ENCODE measurements at regions not wholly inside any gene's neighbourhood (a gene's known extent, or its start where the extent isn't known, plus 50 kb on each side); places are given as distances from the start of the nearest gene placed in this dataset.

- no peak overlapping the region for H3K9ac ChIP-seq (ENCODE audit: low read length)
- no peak for DNase-seq
- no peaks in the 10 kb centered on the region for H3K79me2 ChIP-seq (ENCODE audit: low read length)
- no peak overlapping the region for H3K4me2 ChIP-seq (ENCODE audit: low read depth, low read length)
- no peak overlapping the region for H2AFZ ChIP-seq (ENCODE audit: low read length)
- H3K4me1 ChIP-seq (ENCODE audit: low read length), result no peaks in the 10 kb centered on the region
- H3F3A ChIP-seq (ENCODE audit: insufficient read depth, low read length), result no peaks in the 10 kb centered on the region
- H3K27me3 ChIP-seq (replicated peaks; ENCODE audit: insufficient read depth, low read length), result no peaks in the 10 kb centered on the region
- TF ChIP-seq EZH2phosphoT487 (IDR thresholded peaks at IDR 0.05; ENCODE audit: low read length), result no peak
- no peak for TF ChIP-seq EZH2 (optimal IDR thresholded peaks at IDR 0.05; ENCODE audit: low read depth, low read length)
- TF ChIP-seq CTCF (IDR thresholded peaks at IDR 0.05; ENCODE audit: low read length), result no peak
- no peaks in the 10 kb centered on the region for H3K9me3 ChIP-seq (replicated peaks; ENCODE audit: insufficient read depth, low read length)
- H3K27ac ChIP-seq (ENCODE audit: low read length), result no peak overlapping the region
- no peaks in the 10 kb centered on the region for H3K9me2 ChIP-seq (replicated peaks; ENCODE audit: insufficient read depth, low read length)
- H3K36me3 ChIP-seq (replicated peaks; ENCODE audit: insufficient read depth, low read length), result no peaks in the 10 kb centered on the region
- no peak overlapping the region for H3K4me3 ChIP-seq (ENCODE audit: low read length)
- H4K20me1 ChIP-seq (ENCODE audit: insufficient read depth, low read length), result no peaks in the 10 kb centered on the region
Measured at GRCh38 chr1:115145226-115145625, 55.9 kb upstream of the TSPAN2 start.

GRCh38 chr1:115144176-115144575 is 54.9 kb upstream of the TSPAN2 start:
- no peaks in the 10 kb centered on the region for H3K79me2 ChIP-seq (ENCODE audit: low read length)
- no peaks in the 10 kb centered on the region for H3K27me3 ChIP-seq (replicated peaks; ENCODE audit: insufficient read depth, low read length)
- H3K4me3 ChIP-seq (ENCODE audit: low read length), result no peak overlapping the region
- H2AFZ ChIP-seq (ENCODE audit: low read length), result no peak overlapping the region
- H3K9me3 ChIP-seq (replicated peaks; ENCODE audit: insufficient read depth, low read length), result no peaks in the 10 kb centered on the region
- H3F3A ChIP-seq (ENCODE audit: insufficient read depth, low read length), result no peaks in the 10 kb centered on the region
- H4K20me1 ChIP-seq (ENCODE audit: insufficient read depth, low read length), result no peaks in the 10 kb centered on the region
- no peak overlapping the region for H3K4me2 ChIP-seq (ENCODE audit: low read depth, low read length)
- no peak for DNase-seq
- no peaks in the 10 kb centered on the region for H3K4me1 ChIP-seq (ENCODE audit: low read length)
- TF ChIP-seq CTCF (IDR thresholded peaks at IDR 0.05; ENCODE audit: low read length) (no peak), EZH2phosphoT487 (IDR thresholded peaks at IDR 0.05; ENCODE audit: low read length) (no peak), EZH2 (optimal IDR thresholded peaks at IDR 0.05; ENCODE audit: low read depth, low read length) (no peak)
- H3K9me2 ChIP-seq (replicated peaks; ENCODE audit: insufficient read depth, low read length), result no peaks in the 10 kb centered on the region
- no peaks in the 10 kb centered on the region for H3K36me3 ChIP-seq (replicated peaks; ENCODE audit: insufficient read depth, low read length)
- H3K27ac ChIP-seq (ENCODE audit: low read length), result no peak overlapping the region
- no peak overlapping the region for H3K9ac ChIP-seq (ENCODE audit: low read length)

- H3F3A ChIP-seq (ENCODE audit: insufficient read depth, low read length), result no peaks in the 10 kb centered on the region
- H3K4me2 ChIP-seq (ENCODE audit: low read depth, low read length), result no peak overlapping the region
- no peaks in the 10 kb centered on the region for H3K36me3 ChIP-seq (replicated peaks; ENCODE audit: insufficient read depth, low read length)
- H3K4me1 ChIP-seq (ENCODE audit: low read length), result no peaks in the 10 kb centered on the region
- DNase-seq, result no peak
- no peak overlapping the region for H3K27ac ChIP-seq (ENCODE audit: low read length)
- H3K79me2 ChIP-seq (ENCODE audit: low read length), result no peaks in the 10 kb centered on the region
- H4K20me1 ChIP-seq (ENCODE audit: insufficient read depth, low read length), result no peaks in the 10 kb centered on the region
- H2AFZ ChIP-seq (ENCODE audit: low read length), result no peak overlapping the region
- no peak overlapping the region for H3K4me3 ChIP-seq (ENCODE audit: low read length)
- no peaks in the 10 kb centered on the region for H3K9me3 ChIP-seq (replicated peaks; ENCODE audit: insufficient read depth, low read length)
- H3K9me2 ChIP-seq (replicated peaks; ENCODE audit: insufficient read depth, low read length), result no peaks in the 10 kb centered on the region
- H3K9ac ChIP-seq (ENCODE audit: low read length), result no peak overlapping the region
- no peak for TF ChIP-seq EZH2phosphoT487 (IDR thresholded peaks at IDR 0.05; ENCODE audit: low read length)
- TF ChIP-seq EZH2 (optimal IDR thresholded peaks at IDR 0.05; ENCODE audit: low read depth, low read length), result no peak
- no peak for TF ChIP-seq CTCF (IDR thresholded peaks at IDR 0.05; ENCODE audit: low read length)
- no peaks in the 10 kb centered on the region for H3K27me3 ChIP-seq (replicated peaks; ENCODE audit: insufficient read depth, low read length)
Measured at GRCh38 chr1:115142616-115143015, 53.3 kb upstream of the TSPAN2 start.

Measured in MM.1S (cell line).